ENCODE measurements at regions not wholly inside any gene's neighbourhood (a gene's known extent, or its start where the extent isn't known, plus 50 kb on each side); places are given as distances from the start of the nearest gene placed in this dataset.

- TF ChIP-seq, protein P1, sequence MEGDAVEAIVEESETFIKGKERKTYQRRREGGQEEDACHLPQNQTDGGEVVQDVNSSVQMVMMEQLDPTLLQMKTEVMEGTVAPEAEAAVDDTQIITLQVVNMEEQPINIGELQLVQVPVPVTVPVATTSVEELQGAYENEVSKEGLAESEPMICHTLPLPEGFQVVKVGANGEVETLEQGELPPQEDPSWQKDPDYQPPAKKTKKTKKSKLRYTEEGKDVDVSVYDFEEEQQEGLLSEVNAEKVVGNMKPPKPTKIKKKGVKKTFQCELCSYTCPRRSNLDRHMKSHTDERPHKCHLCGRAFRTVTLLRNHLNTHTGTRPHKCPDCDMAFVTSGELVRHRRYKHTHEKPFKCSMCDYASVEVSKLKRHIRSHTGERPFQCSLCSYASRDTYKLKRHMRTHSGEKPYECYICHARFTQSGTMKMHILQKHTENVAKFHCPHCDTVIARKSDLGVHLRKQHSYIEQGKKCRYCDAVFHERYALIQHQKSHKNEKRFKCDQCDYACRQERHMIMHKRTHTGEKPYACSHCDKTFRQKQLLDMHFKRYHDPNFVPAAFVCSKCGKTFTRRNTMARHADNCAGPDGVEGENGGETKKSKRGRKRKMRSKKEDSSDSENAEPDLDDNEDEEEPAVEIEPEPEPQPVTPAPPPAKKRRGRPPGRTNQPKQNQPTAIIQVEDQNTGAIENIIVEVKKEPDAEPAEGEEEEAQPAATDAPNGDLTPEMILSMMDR (IDR thresholded peaks at IDR 0.05): no peak
- no peak for TF ChIP-seq POLR2AphosphoS5 (IDR thresholded peaks at IDR 0.05)
Observed at GRCh38 chr5:120974690-120975089, 510.6 kb downstream of the PRR16 start.
